Endothelial cell (in vitro differentiated cells): ENCODE measurements at regions not wholly inside any gene's neighbourhood (a gene's known extent, or its start where the extent isn't known, plus 50 kb on each side); places are given as distances from the start of the nearest gene placed in this dataset.

Experiments used
- DNase-seq: peaks from one replicate; pipeline ENCODE4 v3.0.0; 2021; ENCODE audit warnings: low spot score
- H3K27ac Mint-ChIP-seq: one replicate; pipeline ENCODE4 v1.8.0; 2021; ENCODE audit warnings: mixed read lengths, inconsistent platforms; ENCODE audit not compliant: unreplicated experiment
- H3K27me3 Mint-ChIP-seq: one replicate; pipeline ENCODE4 v1.8.0; 2021; ENCODE audit warnings: mild to moderate bottlenecking, moderate library complexity, mixed read lengths, inconsistent platforms; ENCODE audit not compliant: unreplicated experiment
- H3K36me3 Mint-ChIP-seq: one replicate; pipeline ENCODE4 v1.8.0; 2021; ENCODE audit warnings: mild to moderate bottlenecking, low read depth, mixed read lengths, inconsistent platforms; ENCODE audit not compliant: unreplicated experiment
- H3K4me1 Mint-ChIP-seq: one replicate; pipeline ENCODE4 v1.8.0; 2021; ENCODE audit warnings: mild to moderate bottlenecking, mixed read lengths, inconsistent platforms; ENCODE audit not compliant: unreplicated experiment
- H3K4me3 Mint-ChIP-seq: one replicate; pipeline ENCODE4 v1.8.0; 2021; ENCODE audit warnings: mild to moderate bottlenecking, mixed read lengths, inconsistent platforms; ENCODE audit not compliant: unreplicated experiment
- H3K9me3 Mint-ChIP-seq: one replicate; pipeline ENCODE4 v1.8.0; 2021; ENCODE audit warnings: mixed read lengths, inconsistent platforms; ENCODE audit not compliant: unreplicated experiment
- TF ChIP-seq, protein P1 (sequence below): fragments of 200-600 bp; sonication (generic); IDR thresholded peaks from one replicate; pipeline ENCODE4 v1.5.0; 2021; ENCODE audit warnings: antibody characterized with exemption; ENCODE audit not compliant: unreplicated experiment

GRCh38 chr1:181394766-181395165 lies 88.6 kb upstream of the CACNA1E start:
- no peak overlapping the region for H3K27ac Mint-ChIP-seq
- TF ChIP-seq, protein P1, sequence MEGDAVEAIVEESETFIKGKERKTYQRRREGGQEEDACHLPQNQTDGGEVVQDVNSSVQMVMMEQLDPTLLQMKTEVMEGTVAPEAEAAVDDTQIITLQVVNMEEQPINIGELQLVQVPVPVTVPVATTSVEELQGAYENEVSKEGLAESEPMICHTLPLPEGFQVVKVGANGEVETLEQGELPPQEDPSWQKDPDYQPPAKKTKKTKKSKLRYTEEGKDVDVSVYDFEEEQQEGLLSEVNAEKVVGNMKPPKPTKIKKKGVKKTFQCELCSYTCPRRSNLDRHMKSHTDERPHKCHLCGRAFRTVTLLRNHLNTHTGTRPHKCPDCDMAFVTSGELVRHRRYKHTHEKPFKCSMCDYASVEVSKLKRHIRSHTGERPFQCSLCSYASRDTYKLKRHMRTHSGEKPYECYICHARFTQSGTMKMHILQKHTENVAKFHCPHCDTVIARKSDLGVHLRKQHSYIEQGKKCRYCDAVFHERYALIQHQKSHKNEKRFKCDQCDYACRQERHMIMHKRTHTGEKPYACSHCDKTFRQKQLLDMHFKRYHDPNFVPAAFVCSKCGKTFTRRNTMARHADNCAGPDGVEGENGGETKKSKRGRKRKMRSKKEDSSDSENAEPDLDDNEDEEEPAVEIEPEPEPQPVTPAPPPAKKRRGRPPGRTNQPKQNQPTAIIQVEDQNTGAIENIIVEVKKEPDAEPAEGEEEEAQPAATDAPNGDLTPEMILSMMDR, result no peak
- no peak overlapping the region for H3K4me3 Mint-ChIP-seq
- H3K9me3 Mint-ChIP-seq, result no peaks in the 10 kb centered on the region
- H3K27me3 Mint-ChIP-seq, result no peaks in the 10 kb centered on the region
- H3K4me1 Mint-ChIP-seq, result peaks cover 8% of the 10 kb centered on the region
- DNase-seq, result no peak
- H3K36me3 Mint-ChIP-seq, result no peaks in the 10 kb centered on the region

DNA sequence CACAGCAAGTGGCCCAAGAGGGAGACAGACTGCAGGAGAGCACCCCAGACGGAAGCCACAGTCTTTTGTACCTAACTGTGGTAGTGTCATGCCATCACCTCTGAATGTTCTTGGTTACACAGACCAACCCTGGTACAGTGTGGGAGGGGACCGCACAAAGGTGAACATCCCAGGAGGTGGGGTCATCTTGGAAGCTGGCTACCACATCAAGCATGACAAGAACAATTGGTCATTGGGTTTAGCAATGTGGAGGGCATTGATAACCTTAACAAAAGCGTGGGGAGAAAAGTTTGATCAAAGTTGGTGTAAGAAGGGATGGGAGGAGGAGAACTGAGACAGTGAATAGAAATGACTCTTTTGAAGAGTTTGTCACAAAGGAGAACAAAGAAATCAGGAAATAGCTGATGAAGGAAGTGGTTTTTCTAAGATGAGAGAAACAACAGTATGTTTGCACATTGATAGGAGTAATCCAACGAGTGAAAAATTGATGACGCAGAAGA lies 87.1 kb upstream of the CACNA1E start:
- peaks cover 8% of the 10 kb centered on the region for H3K4me1 Mint-ChIP-seq
- no peaks in the 10 kb centered on the region for H3K36me3 Mint-ChIP-seq
- H3K9me3 Mint-ChIP-seq, result no peaks in the 10 kb centered on the region
- DNase-seq, result no peak
- TF ChIP-seq, protein P1, result no peak
- no peaks in the 10 kb centered on the region for H3K27me3 Mint-ChIP-seq
- no peak overlapping the region for H3K27ac Mint-ChIP-seq
- no peak overlapping the region for H3K4me3 Mint-ChIP-seq

- Mint-ChIP-seq H3K9me3 (no peaks in the 10 kb centered on the region), H3K27ac (no peak overlapping the region), H3K27me3 (no peaks in the 10 kb centered on the region), H3K36me3 (no peaks in the 10 kb centered on the region), H3K4me3 (no peak overlapping the region), H3K4me1 (peaks cover 6% of the 10 kb centered on the region)
- TF ChIP-seq, protein P1, result no peak
- no peak for DNase-seq
Observed at GRCh38 chr1:181396811-181397210, 86.5 kb upstream of the CACNA1E start.

DNA sequence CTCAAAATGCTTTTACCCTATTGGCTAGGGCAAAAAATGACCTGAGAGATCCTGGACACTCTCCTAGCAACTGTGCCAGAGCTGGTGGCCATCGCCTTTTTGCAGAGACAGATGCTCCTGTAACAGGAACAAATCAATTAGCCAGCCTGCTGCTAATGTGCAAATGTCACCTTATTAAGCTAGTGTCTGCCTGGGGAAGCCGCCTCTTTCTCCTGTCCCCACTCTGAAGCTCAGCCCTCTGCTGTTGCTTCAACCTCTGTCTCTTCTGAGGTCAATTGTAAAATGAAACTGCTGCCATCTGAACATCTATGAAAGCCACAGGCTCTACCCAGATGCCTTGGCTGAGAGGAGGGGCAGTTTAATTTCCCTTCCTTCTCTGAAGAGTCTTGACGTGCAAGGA lies 85.5 kb upstream of the CACNA1E start:
- no peak for DNase-seq
- Mint-ChIP-seq H3K4me1 (peaks cover under 1% of the 10 kb centered on the region), H3K36me3 (no peaks in the 10 kb centered on the region), H3K27me3 (no peaks in the 10 kb centered on the region), H3K27ac (no peak overlapping the region), H3K9me3 (no peaks in the 10 kb centered on the region), H3K4me3 (no peak overlapping the region)
- TF ChIP-seq, protein P1, result no peak

- Mint-ChIP-seq H3K4me1 (no peaks in the 10 kb centered on the region), H3K9me3 (no peaks in the 10 kb centered on the region), H3K27me3 (no peaks in the 10 kb centered on the region), H3K36me3 (no peaks in the 10 kb centered on the region), H3K27ac (no peak overlapping the region), H3K4me3 (no peak overlapping the region)
- TF ChIP-seq, protein P1, result no peak
- DNase-seq, result no peak
Observed at GRCh38 chr1:181398544-181398943, 84.8 kb upstream of the CACNA1E start.
